Panc1 (cell line): ENCODE measurements at regions not wholly inside any gene's neighbourhood (a gene's known extent, or its start where the extent isn't known, plus 50 kb on each side); places are given as distances from the start of the nearest gene placed in this dataset.
"Not testable (repeated sequence)": the region's sequence is repeated elsewhere in the genome, so short reads cannot be mapped to it uniquely, and the experiment has no call there.

Experiments used
- ATAC-seq: fragments of 200-7000 bp; cut with Tn5 transposase; 2 replicates; pipeline ENCODE4 v1.9.1; 2020; ENCODE audit warnings: mild to moderate bottlenecking, moderate library complexity
- BruUV-seq: library from RNA; stranded (reverse); fragments of 400-500 nt; replicated peaks from 2 replicates; lab custom pipeline; 2021; lab: Mats Ljungman, UMichigan
- CTCF ChIA-PET: fragments of 300-600 bp; sonication (Branson Sonifier 250); formaldehyde crosslinking; loops from one replicate; lab custom pipeline; 2022; ENCODE audit warnings: antibody characterized with exemption; lab: Charles Lee
- POLR2A ChIA-PET: fragments of 300-600 bp; sonication (Branson Sonifier 250); formaldehyde crosslinking; loops from one replicate; lab custom pipeline; 2022; ENCODE audit warnings: antibody characterized with exemption; lab: Charles Lee
- DNase-seq: peaks from one replicate; pipeline ENCODE4 v3.0.0-alpha.2; 2010; ENCODE audit warnings: low read depth, low spot score
- H3K27ac ChIP-seq: 2 replicates; pipeline ENCODE4 v1.5.1; 2011; ENCODE audit warnings: mild to moderate bottlenecking, low read length, inconsistent platforms
- H3K27me3 ChIP-seq: fragments of 200-500 bp; sonication (Bioruptor generic); 2 replicates; pipeline ENCODE4 v1.6.0; 2014; ENCODE audit warnings: low read length, inconsistent platforms; ENCODE audit not compliant: control insufficient read depth, insufficient read depth
- H3K36me3 ChIP-seq: fragments of 200-500 bp; sonication (Bioruptor generic); 2 replicates; pipeline ENCODE4 v1.5.1; 2014; ENCODE audit warnings: inconsistent platforms, mild to moderate bottlenecking, low read length, moderate library complexity; ENCODE audit not compliant: control insufficient read depth, insufficient read depth
- H3K4me1 ChIP-seq: 2 replicates; pipeline ENCODE4 v1.5.1; 2011; ENCODE audit warnings: inconsistent platforms, mild to moderate bottlenecking, low read length, moderate library complexity; ENCODE audit not compliant: control insufficient read depth, insufficient read depth
- H3K4me3 ChIP-seq, 2 experiments: 2 replicates each; pipeline ENCODE4 v1.5.1; 2011 to 2012; ENCODE audit warnings: low read depth in 2 of 2, low read length in 2 of 2, mild to moderate bottlenecking in 2 of 2, inconsistent platforms in 1 of 2, moderate library complexity in 1 of 2
- H3K9me3 ChIP-seq: fragments of 200-500 bp; sonication (Bioruptor generic); 2 replicates; pipeline ENCODE4 v1.5.1; 2014; ENCODE audit warnings: low read depth, mild to moderate bottlenecking, inconsistent platforms, low read length, moderate library complexity; ENCODE audit not compliant: control insufficient read depth, insufficient read depth
- CTCF ChIP-seq: fragments of 450-650 bp; IDR thresholded peaks from 2 replicates; pipeline ENCODE4 v1.5.1; 2017; ENCODE audit warnings: mild to moderate bottlenecking
- POLR2AphosphoS5 ChIP-seq: IDR thresholded peaks from 2 replicates; pipeline ENCODE4 v1.6.1; 2012; ENCODE audit warnings: mild to moderate bottlenecking, low read depth, low read length, moderate library complexity
- SIN3A ChIP-seq: IDR thresholded peaks from 2 replicates; pipeline ENCODE4 v1.6.1; 2012; ENCODE audit warnings: low read depth, mild to moderate bottlenecking, low read length, moderate library complexity, borderline replicate concordance; ENCODE audit not compliant: insufficient read depth
- TCF7L2 ChIP-seq: IDR thresholded peaks from 2 replicates; pipeline ENCODE4 v1.6.1; 2011; ENCODE audit warnings: mild to moderate bottlenecking, low read depth, low read length, inconsistent platforms
- in situ Hi-C: cut with HindIII; loops from 2 replicates; pipeline ENCODE4 v1.10.0; 2016; ENCODE audit warnings: low sequenced_read_pairs, low pct_unique_long_range_greater_than_20kb
- intact Hi-C: fragments of 100-400 bp; cut with micrococcal nuclease; formaldehyde crosslinking; loops from one replicate; pipeline ENCODE4 v1.10.0; 2022; ENCODE audit not compliant: unreplicated experiment
- TF ChIP-seq, protein P1 (sequence below), 2 experiments: IDR thresholded peaks; 2 replicates each; pipeline ENCODE4 v1.6.1; 2011 to 2012; ENCODE audit warnings: low read depth in 2 of 2, control low read depth in 1 of 2, low read length in 1 of 2, mild to moderate bottlenecking in 1 of 2, moderate library complexity in 1 of 2; ENCODE audit not compliant: insufficient read depth in 1 of 2

GRCh38 chr3:61435361-61435760, 126.0 kb upstream of the PTPRG start:
- H3K4me1 ChIP-seq, H3K9me3 ChIP-seq, DNase-seq, BruUV-seq, in situ Hi-C loops, CTCF ChIA-PET, H3K36me3 ChIP-seq, H3K27me3 ChIP-seq, POLR2A ChIA-PET, H3K4me3 ChIP-seq, intact Hi-C loops, H3K27ac ChIP-seq, ATAC-seq: not testable (repeated sequence)

GRCh38 chr3:61438253-61439121, 122.9 kb upstream of the PTPRG start:
- ATAC-seq (no peak), DNase-seq (no peak)
- intact Hi-C loops: no loop called here
- TF ChIP-seq CTCF (no peak), POLR2AphosphoS5 (no peak), TCF7L2 (no peak), SIN3A (no peak)
- TF ChIP-seq, protein P1, sequence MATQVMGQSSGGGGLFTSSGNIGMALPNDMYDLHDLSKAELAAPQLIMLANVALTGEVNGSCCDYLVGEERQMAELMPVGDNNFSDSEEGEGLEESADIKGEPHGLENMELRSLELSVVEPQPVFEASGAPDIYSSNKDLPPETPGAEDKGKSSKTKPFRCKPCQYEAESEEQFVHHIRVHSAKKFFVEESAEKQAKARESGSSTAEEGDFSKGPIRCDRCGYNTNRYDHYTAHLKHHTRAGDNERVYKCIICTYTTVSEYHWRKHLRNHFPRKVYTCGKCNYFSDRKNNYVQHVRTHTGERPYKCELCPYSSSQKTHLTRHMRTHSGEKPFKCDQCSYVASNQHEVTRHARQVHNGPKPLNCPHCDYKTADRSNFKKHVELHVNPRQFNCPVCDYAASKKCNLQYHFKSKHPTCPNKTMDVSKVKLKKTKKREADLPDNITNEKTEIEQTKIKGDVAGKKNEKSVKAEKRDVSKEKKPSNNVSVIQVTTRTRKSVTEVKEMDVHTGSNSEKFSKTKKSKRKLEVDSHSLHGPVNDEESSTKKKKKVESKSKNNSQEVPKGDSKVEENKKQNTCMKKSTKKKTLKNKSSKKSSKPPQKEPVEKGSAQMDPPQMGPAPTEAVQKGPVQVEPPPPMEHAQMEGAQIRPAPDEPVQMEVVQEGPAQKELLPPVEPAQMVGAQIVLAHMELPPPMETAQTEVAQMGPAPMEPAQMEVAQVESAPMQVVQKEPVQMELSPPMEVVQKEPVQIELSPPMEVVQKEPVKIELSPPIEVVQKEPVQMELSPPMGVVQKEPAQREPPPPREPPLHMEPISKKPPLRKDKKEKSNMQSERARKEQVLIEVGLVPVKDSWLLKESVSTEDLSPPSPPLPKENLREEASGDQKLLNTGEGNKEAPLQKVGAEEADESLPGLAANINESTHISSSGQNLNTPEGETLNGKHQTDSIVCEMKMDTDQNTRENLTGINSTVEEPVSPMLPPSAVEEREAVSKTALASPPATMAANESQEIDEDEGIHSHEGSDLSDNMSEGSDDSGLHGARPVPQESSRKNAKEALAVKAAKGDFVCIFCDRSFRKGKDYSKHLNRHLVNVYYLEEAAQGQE (IDR thresholded peaks at IDR 0.05; ENCODE audit: insufficient read depth in 1 of 2, low read depth in 2 of 2, low read length in 1 of 2): no peak
- Histone ChIP-seq H3K27ac (no peak overlapping the region), H3K36me3 (no peaks in the 10 kb centered on the region), H3K9me3 (no peaks in the 10 kb centered on the region), H3K4me1 (no peaks in the 10 kb centered on the region), H3K4me3 (no peak overlapping the region), H3K27me3 (no peaks in the 10 kb centered on the region)
- POLR2A ChIA-PET: no interaction called here
- no TSS peak for BruUV-seq
- in situ Hi-C loops: no loop called here
- CTCF ChIA-PET: no interaction called here

GRCh38 chr3:61439122-61439458, 122.3 kb upstream of the PTPRG start:
- ATAC-seq: no peak
- in situ Hi-C loops (no loop called here), intact Hi-C loops (no loop called here)
- DNase-seq: no peak
- Histone ChIP-seq H3K4me1 (no peaks in the 10 kb centered on the region), H3K36me3 (no peaks in the 10 kb centered on the region), H3K27ac (no peak overlapping the region), H3K4me3 (no peak overlapping the region), H3K9me3 (no peaks in the 10 kb centered on the region), H3K27me3 (no peaks in the 10 kb centered on the region)
- POLR2A ChIA-PET: no interaction called here
- BruUV-seq: no TSS peak
- no peak for TF ChIP-seq CTCF
- TF ChIP-seq SIN3A: no peak
- TF ChIP-seq, protein P1 (IDR thresholded peaks at IDR 0.05; ENCODE audit: insufficient read depth in 1 of 2, low read depth in 2 of 2, low read length in 1 of 2): no peak
- no peak for TF ChIP-seq POLR2AphosphoS5
- no peak for TF ChIP-seq TCF7L2
- CTCF ChIA-PET: no interaction called here
